Esophagus (tissue), 2 donors: ENCODE measurements at regions not wholly inside any gene's neighbourhood (a gene's known extent, or its start where the extent isn't known, plus 50 kb on each side); places are given as distances from the start of the nearest gene placed in this dataset.

Experiments
- H3K27ac ChIP-seq, 2 donors: one replicate each; pipeline ENCODE4 v1.5.1; 2013; ENCODE audit warnings: low read depth in 2 of 2, mild to moderate bottlenecking in 2 of 2, inconsistent platforms in 1 of 2, low read length in 1 of 2, moderate library complexity in 1 of 2
- H3K27me3 ChIP-seq, 2 donors: one replicate each; pipeline ENCODE4 v1.6.1; 2013; ENCODE audit warnings: low read length in 2 of 2, control low read depth in 1 of 2, mild to moderate bottlenecking in 1 of 2; ENCODE audit not compliant: insufficient read depth in 2 of 2, control insufficient read depth in 1 of 2
- H3K36me3 ChIP-seq, 2 donors: one replicate each; pipeline ENCODE4 v1.6.1; 2013; ENCODE audit warnings: low read length in 1 of 2; ENCODE audit not compliant: control insufficient read depth in 2 of 2, insufficient read depth in 2 of 2
- H3K4me1 ChIP-seq, 2 donors: one replicate each; pipeline ENCODE4 v1.6.1; 2013; ENCODE audit warnings: low read length in 1 of 2; ENCODE audit not compliant: control insufficient read depth in 2 of 2, insufficient read depth in 2 of 2
- H3K4me3 ChIP-seq, 2 donors: one replicate each; pipeline ENCODE4 v1.5.1; 2013; ENCODE audit warnings: low read length in 2 of 2, mild to moderate bottlenecking in 2 of 2, low read depth in 1 of 2, moderate library complexity in 1 of 2
- H3K9me3 ChIP-seq, 2 donors: one replicate each; pipeline ENCODE4 v1.6.1; 2013; ENCODE audit warnings: mild to moderate bottlenecking in 2 of 2, low read depth in 1 of 2, low read length in 1 of 2, moderate library complexity in 1 of 2; ENCODE audit not compliant: control insufficient read depth in 2 of 2, insufficient read depth in 1 of 2
- WGBS, 2 donors: extraction: QIAGEN DNeasy Blood & Tissue Kit; methylation state at CpG; one replicate each; pipeline ENCODE4 v1.1.7; 2013; 5-methylcytosine and 5-hydroxymethylcytosine counted together
- donor health status: healthy with polysubstance abuse.
- donor health status: Bipolar disorder and iron deficiency.

- peaks cover 0 to 2% of the 10 kb centered on the region in 2 donors for H3K9me3 ChIP-seq
- no peaks in the 10 kb centered on the region for H3K36me3 ChIP-seq
- H3K4me3 ChIP-seq = no peak overlapping the region
- H3K4me1 ChIP-seq = no peaks in the 10 kb centered on the region
- no peaks in the 10 kb centered on the region for H3K27me3 ChIP-seq
- H3K27ac ChIP-seq = no peak overlapping the region
These were observed 312.7 kb upstream of the CWC22 start for GRCh38 chr2:180319586-180320405.

- WGBS, 2 donors = 79 to 84% methylated on average over 2 of the region's 2 CpGs
- H3K4me1 ChIP-seq = no peaks in the 10 kb centered on the region
- H3K9me3 ChIP-seq = no peaks in the 10 kb centered on the region
- H3K27me3 ChIP-seq = no peaks in the 10 kb centered on the region
- H3K27ac ChIP-seq = no peak overlapping the region
- H3K36me3 ChIP-seq = no peaks in the 10 kb centered on the region
- H3K4me3 ChIP-seq = no peak overlapping the region
These were observed 307.0 kb upstream of the CWC22 start for GRCh38 chr2:180314086-180314485.

- Histone ChIP-seq H3K27me3 (no peaks in the 10 kb centered on the region), H3K27ac (no peak overlapping the region), H3K4me3 (no peak overlapping the region), H3K9me3 (no peaks in the 10 kb centered on the region), H3K36me3 (no peaks in the 10 kb centered on the region), H3K4me1 (no peaks in the 10 kb centered on the region)
These were observed 305.4 kb upstream of the CWC22 start for GRCh38 chr2:180312542-180312941.

GRCh38 chr2:180307096-180307495 is 300.0 kb upstream of the CWC22 start:
- Histone ChIP-seq H3K27me3 (no peaks in the 10 kb centered on the region), H3K4me1 (no peaks in the 10 kb centered on the region), H3K4me3 (no peak overlapping the region), H3K36me3 (no peaks in the 10 kb centered on the region), H3K9me3 (no peaks in the 10 kb centered on the region), H3K27ac (no peak overlapping the region)
- WGBS, 2 donors = 95 to 100% methylated on average over 1 of the region's 1 CpG

GRCh38 chr2:180306346-180306745 is 299.2 kb upstream of the CWC22 start:
- no peaks in the 10 kb centered on the region for H3K4me1 ChIP-seq
- no peak overlapping the region for H3K4me3 ChIP-seq
- no peak overlapping the region for H3K27ac ChIP-seq
- H3K27me3 ChIP-seq = no peaks in the 10 kb centered on the region
- 76% methylated on average over 2 of the region's 2 CpGs for WGBS, 2 donors
- no peaks in the 10 kb centered on the region for H3K36me3 ChIP-seq
- H3K9me3 ChIP-seq = no peaks in the 10 kb centered on the region

GRCh38 chr2:180291552-180292421 is 284.7 kb upstream of the CWC22 start:
- Histone ChIP-seq H3K4me1 (no peaks in the 10 kb centered on the region), H3K4me3 (no peak overlapping the region), H3K9me3 (no peaks in the 10 kb centered on the region), H3K36me3 (no peaks in the 10 kb centered on the region), H3K27ac (no peak overlapping the region), H3K27me3 (no peaks in the 10 kb centered on the region)
- 62 to 70% methylated on average over 6 of the region's 6 CpGs for WGBS, 2 donors

GRCh38 chr2:180291060-180291459 is 284.0 kb upstream of the CWC22 start:
- Histone ChIP-seq H3K36me3 (no peaks in the 10 kb centered on the region), H3K4me1 (no peaks in the 10 kb centered on the region), H3K27me3 (no peaks in the 10 kb centered on the region), H3K4me3 (no peak overlapping the region), H3K27ac (no peak overlapping the region), H3K9me3 (no peaks in the 10 kb centered on the region)
- 23 to 33% methylated on average over 2 of the region's 2 CpGs for WGBS, 2 donors

- no peaks in the 10 kb centered on the region for H3K27me3 ChIP-seq
- WGBS, 2 donors = 66 to 86% methylated on average over 4 of the region's 4 CpGs
These were observed 282.5 kb upstream of the CWC22 start for GRCh38 chr2:180289627-180290026.

GRCh38 chr2:180279581-180279980 is 272.5 kb upstream of the CWC22 start:
- WGBS, 2 donors = 28 to 47% methylated on average over 1 of the region's 1 CpG
- H3K4me3 ChIP-seq = no peak overlapping the region
- no peaks in the 10 kb centered on the region for H3K27me3 ChIP-seq
- H3K9me3 ChIP-seq = no peaks in the 10 kb centered on the region
- H3K4me1 ChIP-seq = no peaks in the 10 kb centered on the region
- H3K27ac ChIP-seq = no peak overlapping the region
- no peaks in the 10 kb centered on the region for H3K36me3 ChIP-seq

More at GRCh38 chr2:180289627-180290026, 282.5 kb upstream of the CWC22 start:
- Histone ChIP-seq H3K36me3 (no peaks in the 10 kb centered on the region), H3K4me1 (no peaks in the 10 kb centered on the region), H3K27ac (no peak overlapping the region), H3K4me3 (no peak overlapping the region), H3K9me3 (no peaks in the 10 kb centered on the region)
